ENCODE measurements at regions not wholly inside any gene's neighbourhood (a gene's known extent, or its start where the extent isn't known, plus 50 kb on each side); places are given as distances from the start of the nearest gene placed in this dataset.

GRCh38 chr22:49149721-49150608 is 677.7 kb downstream of the BRD1 start (continued):
- TF ChIP-seq ZNF462 (CRISPR knock-in tag; IDR thresholded peaks at IDR 0.05) (no peak), JUNB (IDR thresholded peaks at IDR 0.05; ENCODE audit: unreplicated experiment) (no peak), EZH2 (IDR thresholded peaks at IDR 0.05; ENCODE audit: low read depth, unreplicated experiment) (no peak), CREB1 (CRISPR knock-in tag; IDR thresholded peaks at IDR 0.05; ENCODE audit: low read depth) (no peak), POLR2AphosphoS5 (IDR thresholded peaks at IDR 0.05; ENCODE audit: low read depth) (no peak)
- TF ChIP-seq, protein P1, sequence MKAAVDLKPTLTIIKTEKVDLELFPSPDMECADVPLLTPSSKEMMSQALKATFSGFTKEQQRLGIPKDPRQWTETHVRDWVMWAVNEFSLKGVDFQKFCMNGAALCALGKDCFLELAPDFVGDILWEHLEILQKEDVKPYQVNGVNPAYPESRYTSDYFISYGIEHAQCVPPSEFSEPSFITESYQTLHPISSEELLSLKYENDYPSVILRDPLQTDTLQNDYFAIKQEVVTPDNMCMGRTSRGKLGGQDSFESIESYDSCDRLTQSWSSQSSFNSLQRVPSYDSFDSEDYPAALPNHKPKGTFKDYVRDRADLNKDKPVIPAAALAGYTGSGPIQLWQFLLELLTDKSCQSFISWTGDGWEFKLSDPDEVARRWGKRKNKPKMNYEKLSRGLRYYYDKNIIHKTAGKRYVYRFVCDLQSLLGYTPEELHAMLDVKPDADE (IDR thresholded peaks at IDR 0.05), result no peak

DNA sequence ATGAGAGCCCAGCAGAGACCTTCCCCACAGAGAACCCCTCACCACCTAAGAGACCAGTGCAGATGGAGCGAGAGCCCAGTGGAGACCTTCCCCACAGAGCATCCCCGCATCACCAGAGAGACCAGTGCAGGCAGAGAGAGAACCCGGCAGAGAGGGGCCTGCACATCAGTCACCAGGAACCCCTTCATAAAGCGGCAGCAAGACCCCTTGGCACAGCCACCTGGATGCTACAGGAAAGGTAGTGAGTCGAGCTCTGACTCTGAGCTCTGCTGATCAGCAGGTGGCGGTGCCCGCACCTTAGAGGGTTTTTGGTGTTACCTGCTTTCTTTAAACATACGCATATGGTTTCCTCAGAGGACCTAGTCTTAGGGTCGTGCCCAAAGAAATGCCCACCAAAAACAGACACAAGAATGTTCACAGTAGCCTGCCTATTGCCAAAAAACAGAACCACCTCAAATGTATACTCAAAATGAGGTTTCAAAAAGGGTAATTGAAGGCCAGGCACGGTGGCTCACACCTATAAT is 678.7 kb downstream of the BRD1 start:
- no peak for DNase-seq (ENCODE audit: low spot score)
- H3K27ac Mint-ChIP-seq, result no peak overlapping the region
- H3K79me2 ChIP-seq (replicated peaks; ENCODE audit: insufficient read depth), result no peaks in the 10 kb centered on the region
- H3K4me3 Mint-ChIP-seq, result no peak overlapping the region
- no peaks in the 10 kb centered on the region for H4K20me1 ChIP-seq (replicated peaks; ENCODE audit: insufficient read depth)
- ATAC-seq, result no peak
- H3K27ac ChIP-seq (ENCODE audit: low read depth), result no peak overlapping the region
- no peak overlapping the region for H2AFZ ChIP-seq
- H3K9me3 Mint-ChIP-seq, result no peaks in the 10 kb centered on the region; the same call in 2 of the 3 replicates
- no peaks in the 10 kb centered on the region for H3F3A ChIP-seq (replicated peaks; ENCODE audit: low read depth)
- H3K27me3 Mint-ChIP-seq (ENCODE audit: insufficient read depth, low read depth, poor library complexity), result peaks cover 1% of the 10 kb centered on the region
- H3K36me3 ChIP-seq (ENCODE audit: insufficient read depth), result no peaks in the 10 kb centered on the region; the same call in 1 of the 2 replicates
- H3K4me3 ChIP-seq, result no peak overlapping the region
- H3K4me2 ChIP-seq, result no peak overlapping the region
- H3K36me3 Mint-ChIP-seq (ENCODE audit: low read depth), result no peaks in the 10 kb centered on the region; the same call in 2 of the 3 replicates
- peaks cover 20% of the 10 kb centered on the region for H3K4me1 Mint-ChIP-seq
- no peaks in the 10 kb centered on the region for H3K4me1 ChIP-seq (ENCODE audit: insufficient read depth)
- H3K27me3 ChIP-seq (ENCODE audit: insufficient read depth), result no peaks in the 10 kb centered on the region
- H3K9me2 ChIP-seq (ENCODE audit: insufficient read depth), result no peaks in the 10 kb centered on the region
- TF ChIP-seq NANOG (IDR thresholded peaks at IDR 0.05; ENCODE audit: borderline replicate concordance) (no peak), ZNF331 (CRISPR knock-in tag; IDR thresholded peaks at IDR 0.05; ENCODE audit: low read depth) (no peak), EZH2phosphoT487 (IDR thresholded peaks at IDR 0.05; ENCODE audit: unreplicated experiment) (no peak), CREB1 (CRISPR knock-in tag; IDR thresholded peaks at IDR 0.05; ENCODE audit: low read depth) (no peak), ZNF114 (CRISPR knock-in tag; IDR thresholded peaks at IDR 0.05) (no peak), CTCF (conservative IDR thresholded peaks at IDR 0.05; ENCODE audit: low read depth in 2 of 2) (no peak)

All from GM23338 (cell line).